ENCODE measurements at regions not wholly inside any gene's neighbourhood (a gene's known extent, or its start where the extent isn't known, plus 50 kb on each side); places are given as distances from the start of the nearest gene placed in this dataset.
"Not testable (repeated sequence)": the region's sequence is repeated elsewhere in the genome, so short reads cannot be mapped to it uniquely, and the experiment has no call there.

DNA sequence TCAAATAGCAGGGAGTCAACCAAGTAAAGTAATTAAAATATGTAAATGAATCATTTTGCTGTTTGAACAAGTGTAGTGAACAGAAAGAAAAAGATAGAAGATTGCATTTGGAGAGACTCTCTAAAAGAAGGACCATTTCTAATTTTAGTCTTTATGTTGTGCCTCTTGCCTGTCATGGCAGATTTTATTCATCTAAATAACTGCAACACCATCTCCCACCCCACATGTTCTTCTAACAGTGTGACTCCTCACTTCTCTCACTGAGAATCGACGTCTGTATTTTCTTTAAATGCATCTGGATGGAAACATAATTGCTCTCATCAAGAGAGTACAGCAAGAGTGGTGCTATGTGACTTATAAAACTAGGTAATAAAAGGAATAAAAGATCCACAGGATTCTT, 439.9 kb upstream of the GBE1 start:
- in situ Hi-C loops (cut with HindIII; ENCODE audit: low sequenced_read_pairs), result no loop called here

DNA sequence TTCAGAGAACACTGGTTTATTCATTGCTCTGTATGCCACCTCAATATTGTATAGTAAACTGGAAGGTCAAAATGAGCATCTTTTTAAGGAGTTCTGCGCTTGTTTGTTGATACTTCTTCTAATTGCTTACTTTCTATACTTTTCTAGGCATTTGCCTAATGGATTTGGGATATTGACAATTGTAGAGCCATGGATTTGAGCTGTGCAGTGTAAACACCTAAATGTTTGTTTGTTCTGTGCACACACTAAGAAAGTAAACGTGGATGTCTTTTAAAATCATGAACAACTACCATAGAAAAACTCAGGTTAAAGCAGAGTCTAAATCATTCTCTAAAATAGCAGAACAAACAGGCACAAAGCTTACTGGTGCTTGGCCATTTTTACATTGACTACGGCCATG, 436.6 kb upstream of the GBE1 start:
- in situ Hi-C loops (cut with HindIII; ENCODE audit: low sequenced_read_pairs), result no loop called here

- in situ Hi-C loops (cut with HindIII; ENCODE audit: low sequenced_read_pairs), result no loop called here
Measured at GRCh38 chr3:82196645-82197044, 435.2 kb upstream of the GBE1 start.

DNA sequence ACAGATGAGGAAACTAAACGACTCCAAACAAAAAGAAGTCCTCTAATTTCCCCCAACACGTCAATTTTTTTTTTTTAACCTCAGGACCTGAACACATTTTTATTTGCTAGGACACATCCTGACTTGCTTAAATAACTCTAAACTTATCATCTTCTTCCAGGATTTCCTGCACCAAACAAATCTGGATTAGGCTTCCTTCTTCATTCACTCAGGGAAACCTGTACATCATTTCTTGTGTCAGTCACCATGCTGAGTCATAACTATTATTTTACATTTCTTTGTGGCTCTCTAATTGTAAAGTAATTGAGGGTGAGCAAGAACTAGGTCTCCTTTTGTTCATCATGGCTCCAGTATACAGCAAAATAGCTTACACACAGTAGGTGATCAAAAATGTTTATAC, 433.4 kb upstream of the GBE1 start:
- in situ Hi-C loops (cut with HindIII; ENCODE audit: low sequenced_read_pairs), result no loop called here

GRCh38 chr3:82186017-82186416, 424.6 kb upstream of the GBE1 start:
- in situ Hi-C loops (cut with HindIII; ENCODE audit: low sequenced_read_pairs), result no loop called here

DNA sequence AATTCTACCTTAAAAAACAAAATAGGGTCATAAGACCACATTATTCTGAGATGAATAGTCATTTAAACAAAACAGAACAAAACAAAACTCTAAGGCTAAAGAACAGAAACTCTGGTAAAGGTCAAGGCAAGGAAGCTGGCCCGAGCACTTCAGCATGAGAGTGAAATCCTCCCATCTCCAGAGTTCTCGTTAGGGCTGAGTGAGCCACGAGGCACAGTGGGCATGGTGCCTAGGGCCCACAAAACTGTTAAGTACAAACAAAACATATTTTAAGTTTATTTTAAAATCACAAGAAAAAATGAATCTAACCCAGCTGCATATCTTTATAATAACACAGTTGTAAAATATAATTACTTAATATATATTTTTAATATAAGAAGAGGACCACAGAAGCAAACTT, 417.8 kb upstream of the GBE1 start:
- in situ Hi-C loops (cut with HindIII; ENCODE audit: low sequenced_read_pairs), result no loop called here

DNA sequence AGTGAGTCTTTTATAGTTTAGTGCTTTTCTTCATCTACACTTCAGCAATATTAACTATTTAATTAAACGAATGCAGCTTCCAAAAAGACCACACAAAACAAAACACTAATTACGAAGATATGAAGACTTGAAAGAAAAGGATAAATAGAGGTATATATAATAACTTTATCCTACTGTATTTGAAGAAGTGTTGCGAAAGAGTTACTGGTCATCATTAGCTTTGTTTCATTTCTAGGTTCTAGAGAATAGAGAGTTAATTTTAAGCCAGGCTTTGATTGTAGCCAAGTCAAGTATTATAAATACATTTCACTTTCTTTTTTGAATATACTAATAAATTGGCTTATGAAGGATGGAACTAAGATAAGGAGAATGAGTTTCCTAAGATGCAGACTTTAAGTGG, 416.8 kb upstream of the GBE1 start:
- in situ Hi-C loops (cut with HindIII; ENCODE audit: low sequenced_read_pairs), result no loop called here

- in situ Hi-C loops (cut with HindIII; ENCODE audit: low sequenced_read_pairs), result no loop called here
Measured at GRCh38 chr3:82177774-82178173, 416.3 kb upstream of the GBE1 start.

- in situ Hi-C loops (cut with HindIII; ENCODE audit: low sequenced_read_pairs), result no loop called here
Measured at GRCh38 chr3:82165266-82165665, 403.8 kb upstream of the GBE1 start.

GRCh38 chr3:82163907-82164520, 402.6 kb upstream of the GBE1 start:
- in situ Hi-C loops (cut with HindIII; ENCODE audit: low sequenced_read_pairs), result no loop called here

GRCh38 chr3:82157952-82158351, 396.5 kb upstream of the GBE1 start:
- in situ Hi-C loops (cut with HindIII; ENCODE audit: low sequenced_read_pairs), result no loop called here

DNA sequence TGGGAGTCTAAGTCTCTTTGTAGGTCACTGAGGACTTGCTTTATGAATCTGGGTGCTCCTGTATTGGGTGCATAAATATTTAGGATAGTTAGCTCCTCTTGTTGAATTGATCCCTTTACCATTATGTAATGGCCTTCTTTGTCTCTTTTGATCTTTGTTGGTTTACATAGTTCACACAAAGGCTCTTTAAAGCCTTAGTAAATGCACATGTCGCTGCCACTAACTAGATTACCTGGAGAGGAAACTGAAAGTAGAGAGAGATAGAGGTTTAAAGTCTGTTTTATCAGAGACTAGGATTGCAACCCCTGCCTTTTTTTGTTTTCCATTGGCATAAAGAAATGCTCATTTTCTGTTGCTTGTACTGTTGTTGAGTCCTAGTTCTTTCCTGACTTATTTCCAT, 392.4 kb upstream of the GBE1 start:
- in situ Hi-C loops (cut with HindIII; ENCODE audit: low sequenced_read_pairs), result not testable (repeated sequence)

DNA sequence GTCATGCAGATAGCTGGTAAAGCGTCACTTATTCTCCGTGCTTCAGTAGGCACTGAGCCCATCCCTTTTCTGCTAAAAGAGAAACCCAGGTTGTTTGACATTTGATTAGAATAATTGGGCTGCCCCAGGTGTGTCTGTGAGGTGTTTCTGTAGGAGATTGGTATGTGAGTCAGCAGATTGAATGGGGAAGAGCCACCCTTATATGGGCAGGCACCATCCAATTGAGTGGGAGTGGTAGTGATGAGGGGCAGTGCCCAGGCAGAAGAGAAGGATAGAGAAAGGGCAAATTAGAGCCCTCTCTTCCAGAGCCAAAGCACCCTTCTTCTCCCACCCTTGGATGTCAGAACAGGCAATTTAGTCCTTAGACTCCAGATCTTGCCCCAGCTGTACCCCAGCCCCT, 384.3 kb upstream of the GBE1 start:
- in situ Hi-C loops (cut with HindIII; ENCODE audit: low sequenced_read_pairs), result loop anchor here (25.0 kb wide), 1 partner anchor 558 kb away; no protein-coding TSS in a partner anchor

DNA sequence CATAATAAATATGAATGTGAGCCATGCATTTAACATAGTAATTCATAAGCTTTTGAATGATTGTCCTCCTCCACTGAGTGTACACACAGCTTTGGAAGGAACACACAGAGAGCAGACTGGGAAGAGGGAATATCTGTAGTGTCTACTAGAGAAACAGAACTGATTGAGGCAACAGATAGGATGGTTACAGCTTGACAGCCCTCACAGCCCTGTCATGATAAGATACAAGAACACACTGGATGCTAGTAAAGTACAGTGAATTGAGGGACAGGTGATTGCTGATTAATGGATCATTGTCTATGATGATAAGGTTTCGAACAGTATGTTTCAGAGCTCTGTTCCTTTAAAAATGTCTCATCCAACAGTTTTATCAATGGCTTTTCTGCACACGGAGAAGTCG, 383.4 kb upstream of the GBE1 start:
- in situ Hi-C loops (cut with HindIII; ENCODE audit: low sequenced_read_pairs), result loop anchor here (25.0 kb wide), 1 partner anchor 558 kb away; no protein-coding TSS in a partner anchor

DNA sequence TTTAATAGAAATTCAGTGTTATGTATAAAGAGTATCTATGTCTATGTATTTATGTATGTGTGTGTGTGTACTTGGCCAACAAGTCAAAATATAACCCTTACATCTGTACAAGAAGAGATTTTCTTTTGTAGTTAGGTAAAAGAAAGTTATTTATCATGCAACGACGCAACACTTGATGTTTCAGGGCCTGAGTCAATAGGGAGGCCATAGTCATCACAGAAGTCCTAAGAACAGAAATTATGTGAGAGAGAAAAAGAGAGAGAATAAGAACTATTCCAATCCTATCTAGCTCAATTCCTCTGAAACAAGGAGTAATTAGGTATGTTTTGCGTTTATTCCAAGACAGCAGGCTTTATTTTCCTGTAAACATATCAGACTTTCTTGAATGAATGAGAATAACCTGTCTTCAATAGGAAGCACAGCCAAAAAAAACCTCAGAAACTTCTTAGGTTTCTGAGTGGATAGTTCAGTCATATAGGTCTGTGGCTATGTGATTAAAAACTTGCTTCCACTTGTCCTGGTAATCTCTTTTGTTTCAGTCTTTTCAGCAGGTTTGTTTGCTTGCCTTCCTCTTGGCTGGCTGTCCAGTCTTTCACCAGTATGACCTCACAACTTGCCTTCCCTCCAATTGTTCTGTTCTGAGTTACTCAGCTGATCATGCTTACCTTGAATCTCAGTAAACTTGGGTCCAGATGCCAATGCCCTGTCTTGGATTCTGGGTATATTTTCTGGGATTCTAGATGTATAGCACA, 382.4 kb upstream of the GBE1 start:
- in situ Hi-C loops (cut with HindIII; ENCODE audit: low sequenced_read_pairs), result loop anchor here (25.0 kb wide), 1 partner anchor 557 kb away; no protein-coding TSS in a partner anchor

DNA sequence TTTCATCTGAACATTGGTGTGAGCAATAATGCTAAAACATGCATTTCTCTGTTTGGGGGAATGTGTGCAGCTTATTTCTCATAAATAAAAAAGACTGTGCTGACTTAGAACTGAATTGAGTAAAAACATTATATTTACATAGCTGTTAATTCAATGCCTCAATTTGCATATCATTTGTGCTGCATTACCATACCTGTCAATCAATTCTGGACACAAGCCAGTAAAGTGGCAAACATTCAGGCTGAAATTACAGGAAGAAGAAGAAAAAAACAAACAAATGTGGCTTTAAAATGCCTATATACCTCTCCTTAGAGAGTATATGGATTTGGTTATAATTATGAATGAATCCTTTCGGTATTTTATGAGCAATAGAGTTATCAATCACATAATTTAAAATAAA, 380.1 kb upstream of the GBE1 start:
- in situ Hi-C loops (cut with HindIII; ENCODE audit: low sequenced_read_pairs), result loop anchor here (25.0 kb wide), 1 partner anchor 554 kb away; no protein-coding TSS in a partner anchor

GRCh38 chr3:82137861-82138260, 376.4 kb upstream of the GBE1 start:
- in situ Hi-C loops (cut with HindIII; ENCODE audit: low sequenced_read_pairs), result loop anchor here (25.0 kb wide), 1 partner anchor 551 kb away; no protein-coding TSS in a partner anchor

DNA sequence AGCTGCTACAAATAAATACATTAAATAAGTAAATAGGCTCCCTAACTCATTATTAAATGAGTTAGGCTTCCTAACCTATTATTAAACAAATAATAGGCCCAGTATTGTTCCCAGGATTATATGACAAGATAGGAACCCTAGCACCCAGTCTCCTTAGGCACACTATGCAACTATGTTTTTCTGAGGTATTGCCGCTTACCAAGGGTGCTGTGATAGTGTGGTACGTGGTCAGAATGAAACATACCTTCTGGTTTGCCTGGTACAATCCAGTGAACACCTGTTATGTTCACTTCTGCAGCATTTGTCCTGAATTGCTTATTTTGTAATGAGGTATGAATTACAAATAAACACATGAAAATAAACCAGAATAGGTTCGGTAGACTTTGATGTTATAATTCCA, 375.6 kb upstream of the GBE1 start:
- in situ Hi-C loops (cut with HindIII; ENCODE audit: low sequenced_read_pairs), result loop anchor here (25.0 kb wide), 1 partner anchor 550 kb away; no protein-coding TSS in a partner anchor

- in situ Hi-C loops (cut with HindIII; ENCODE audit: low sequenced_read_pairs), result loop anchor here (25.0 kb wide), 1 partner anchor 546 kb away; no protein-coding TSS in a partner anchor
Measured at GRCh38 chr3:82133070-82133606, 371.7 kb upstream of the GBE1 start.

DNA sequence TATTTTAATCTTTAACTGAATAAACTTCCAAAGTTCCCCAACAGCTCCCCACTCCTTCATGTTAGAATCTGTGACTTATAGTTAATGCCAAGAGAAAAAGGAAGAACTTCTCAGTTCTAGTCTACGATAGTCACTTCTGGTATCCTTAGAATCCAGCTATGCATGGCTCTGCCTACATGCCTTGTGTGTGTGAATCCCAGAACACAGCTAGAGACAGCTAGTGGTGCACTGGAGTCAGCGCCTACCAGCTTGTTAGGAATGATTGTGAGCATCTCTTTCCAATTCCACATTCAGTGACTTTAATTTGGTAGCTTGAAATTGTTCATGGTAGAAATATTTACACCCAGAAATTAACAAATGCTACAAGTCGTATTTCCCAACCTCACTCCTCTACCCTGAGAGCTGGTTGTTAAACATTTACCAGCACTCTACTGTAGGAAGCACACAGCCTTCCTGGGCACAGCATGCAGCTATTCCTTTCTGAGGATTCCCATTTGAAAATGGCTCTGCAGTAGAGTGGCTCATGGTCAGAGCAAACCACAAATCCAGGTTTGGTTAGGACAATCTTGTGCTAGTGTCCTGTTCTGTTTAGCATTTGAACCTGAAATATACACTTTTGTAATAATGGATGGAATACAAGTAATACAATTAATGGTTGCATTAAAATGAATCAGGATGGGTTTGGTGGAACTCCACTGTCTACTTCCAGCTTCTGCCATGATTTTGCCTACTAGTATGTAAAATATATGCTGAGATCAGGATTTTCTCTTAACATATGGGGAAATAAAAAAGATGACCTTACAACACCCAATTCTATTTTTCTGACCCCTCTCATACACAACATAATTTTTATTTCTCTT, 371.0 kb upstream of the GBE1 start:
- in situ Hi-C loops (cut with HindIII; ENCODE audit: low sequenced_read_pairs), result loop anchor here (25.0 kb wide), 1 partner anchor 545 kb away; no protein-coding TSS in a partner anchor

DNA sequence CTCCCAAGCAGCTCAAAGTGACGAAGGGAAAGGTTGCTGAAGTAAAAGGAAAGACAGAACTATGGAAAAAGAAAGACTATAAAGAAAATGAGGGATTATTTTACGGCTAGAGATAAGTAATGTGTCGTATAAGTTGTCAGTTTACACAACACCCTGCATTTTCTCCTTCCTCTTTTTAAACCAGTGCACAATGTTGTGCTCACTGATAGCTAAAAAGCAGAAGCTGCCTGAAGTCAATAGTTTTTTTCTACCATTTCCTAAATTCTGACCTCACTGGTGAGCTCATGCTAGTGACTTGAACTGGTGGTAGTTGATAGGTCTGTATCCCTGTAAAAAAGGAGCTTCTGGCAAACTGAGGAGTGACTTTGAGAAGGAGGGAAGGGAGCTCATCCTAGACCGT, 368.6 kb upstream of the GBE1 start:
- in situ Hi-C loops (cut with HindIII; ENCODE audit: low sequenced_read_pairs), result loop anchor here (25.0 kb wide), 1 partner anchor 543 kb away; no protein-coding TSS in a partner anchor

All from DLD1 (cell line).